ENCODE measurements at regions not wholly inside any gene's neighbourhood (a gene's known extent, or its start where the extent isn't known, plus 50 kb on each side); places are given as distances from the start of the nearest gene placed in this dataset.

GRCh38 chr11:115618428-115618827 lies 114.2 kb upstream of the CADM1 start:
- H3K4me3 ChIP-seq (ENCODE audit: control insufficient read depth, low read depth, low read length) = no peak overlapping the region
- no peak for DNase-seq (ENCODE audit: low read depth)
- no peak for TF ChIP-seq CTCF (conservative IDR thresholded peaks at IDR 0.05; ENCODE audit: control insufficient read depth, insufficient read depth, low read depth, low read length)

GRCh38 chr11:115617767-115618166 lies 113.6 kb upstream of the CADM1 start:
- no peak for TF ChIP-seq CTCF (conservative IDR thresholded peaks at IDR 0.05; ENCODE audit: control insufficient read depth, insufficient read depth, low read depth, low read length)
- H3K4me3 ChIP-seq (ENCODE audit: control insufficient read depth, low read depth, low read length) = no peak overlapping the region
- no peak for DNase-seq (ENCODE audit: low read depth)

DNA sequence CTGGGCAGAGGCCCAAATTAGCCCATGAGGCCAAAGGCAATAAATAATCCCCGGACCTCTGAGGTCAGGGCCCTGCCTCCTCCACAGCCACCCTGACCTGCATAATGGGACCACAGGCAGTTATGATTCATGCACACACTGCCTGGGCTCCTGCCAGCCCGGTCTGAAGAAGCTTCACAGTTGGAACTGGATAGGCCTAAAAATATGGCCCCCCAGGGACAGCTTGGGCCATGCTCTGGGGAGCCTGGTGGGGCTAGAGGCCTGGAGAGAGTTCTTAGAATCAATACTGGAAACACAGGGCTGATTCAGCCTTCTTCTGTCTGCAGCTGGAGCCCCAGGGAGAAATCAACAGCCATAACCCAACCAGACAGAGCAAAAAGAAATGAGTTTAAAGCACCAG lies 112.8 kb upstream of the CADM1 start:
- peak; percentile 59 for DNase-seq (ENCODE audit: low read depth)
- no peak for TF ChIP-seq CTCF (conservative IDR thresholded peaks at IDR 0.05; ENCODE audit: control insufficient read depth, insufficient read depth, low read depth, low read length)
- H3K4me3 ChIP-seq (ENCODE audit: control insufficient read depth, low read depth, low read length) = no peak overlapping the region

DNA sequence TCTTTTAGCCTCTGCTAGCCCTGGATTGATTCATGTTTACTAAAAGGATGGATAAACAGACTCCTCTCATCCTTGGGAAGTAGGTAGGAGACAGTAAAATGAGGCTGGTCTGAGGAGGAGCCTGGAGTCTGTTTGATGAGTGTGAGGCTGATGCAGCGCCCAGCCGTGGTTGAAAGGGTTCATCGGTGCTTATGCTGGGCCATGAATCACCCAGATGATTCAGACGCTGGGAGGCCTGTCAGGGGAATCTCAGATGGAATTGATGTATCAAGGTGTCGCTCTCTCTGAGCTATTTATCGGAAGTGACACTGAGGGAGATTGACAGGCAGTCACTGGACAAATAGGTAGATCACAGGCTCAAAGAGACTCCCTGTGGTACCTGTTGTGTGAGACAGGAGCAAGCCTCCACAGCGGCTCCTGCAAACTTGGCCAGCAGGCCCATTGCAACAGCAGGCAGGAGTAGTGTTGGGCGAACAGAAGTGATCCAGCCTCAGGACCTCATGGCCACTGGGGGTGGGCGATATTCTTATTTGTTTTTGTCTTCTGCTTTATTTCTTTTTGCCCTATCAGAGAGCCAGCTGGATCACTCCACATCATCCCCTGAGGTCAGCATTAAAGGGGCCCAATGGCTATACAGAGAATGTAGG lies 109.9 kb upstream of the CADM1 start:
- TF ChIP-seq CTCF (conservative IDR thresholded peaks at IDR 0.05; ENCODE audit: control insufficient read depth, insufficient read depth, low read depth, low read length) = no peak
- peak; percentile 6 for DNase-seq (ENCODE audit: low read depth)
- H3K4me3 ChIP-seq (ENCODE audit: control insufficient read depth, low read depth, low read length) = no peak overlapping the region

GRCh38 chr11:115613004-115613403 lies 108.8 kb upstream of the CADM1 start:
- TF ChIP-seq CTCF (conservative IDR thresholded peaks at IDR 0.05; ENCODE audit: control insufficient read depth, insufficient read depth, low read depth, low read length) = no peak
- no peak for DNase-seq (ENCODE audit: low read depth)

GRCh38 chr11:115612046-115612730 lies 108.0 kb upstream of the CADM1 start:
- no peak for TF ChIP-seq CTCF (conservative IDR thresholded peaks at IDR 0.05; ENCODE audit: control insufficient read depth, insufficient read depth, low read depth, low read length)
- no peak for DNase-seq (ENCODE audit: low read depth)
- H3K4me3 ChIP-seq (ENCODE audit: control insufficient read depth, low read depth, low read length) = no peak overlapping the region

More at GRCh38 chr11:115613004-115613403, 108.8 kb upstream of the CADM1 start:
- H3K4me3 ChIP-seq (ENCODE audit: control insufficient read depth, low read depth, low read length) = no peak overlapping the region

Data from fibroblast of mammary gland (primary cell).